Keratinocyte (primary cell): ENCODE measurements at regions not wholly inside any gene's neighbourhood (a gene's known extent, or its start where the extent isn't known, plus 50 kb on each side); places are given as distances from the start of the nearest gene placed in this dataset.
"Not testable (repeated sequence)": the region's sequence is repeated elsewhere in the genome, so short reads cannot be mapped to it uniquely, and the experiment has no call there.

Experiments used
- DNase-seq: peaks from one replicate; pipeline ENCODE4 v3.0.0-alpha.2; 2011; ENCODE audit warnings: low read depth, missing footprints, low spot score
- FAIRE-seq: peaks from 2 replicates; lab custom pipeline; 2011; peaks lifted over from hg19 to GRCh38; lab: Jason Lieb, UNC
- H2AFZ ChIP-seq: 2 replicates; pipeline ENCODE4 v1.6.0; 2012; ENCODE audit warnings: low read length, control low read depth, inconsistent platforms; ENCODE audit not compliant: control insufficient read depth
- H3K27ac ChIP-seq: 2 replicates; pipeline ENCODE4 v1.5.1; 2011; ENCODE audit warnings: low read length; ENCODE audit not compliant: control insufficient read depth, insufficient read depth
- H3K27me3 ChIP-seq: 3 replicates; pipeline ENCODE4 v1.6.0; 2011; ENCODE audit warnings: low read length; ENCODE audit not compliant: control insufficient read depth, insufficient read depth; ENCODE audit errors: extremely low read depth
- H3K36me3 ChIP-seq, 2 experiments: 2 replicates in 1 of 2; 3 replicates in 1 of 2; pipeline ENCODE4 v1.5.1; 2011; ENCODE audit warnings: low read length in 2 of 2, mild to moderate bottlenecking in 1 of 2; ENCODE audit not compliant: control insufficient read depth in 2 of 2, insufficient read depth in 2 of 2; ENCODE audit errors: extremely low read depth in 1 of 2
- H3K4me1 ChIP-seq: 3 replicates; pipeline ENCODE4 v1.5.1; 2011; ENCODE audit warnings: low read length; ENCODE audit not compliant: control insufficient read depth, insufficient read depth; ENCODE audit errors: extremely low read depth
- H3K4me2 ChIP-seq: 3 replicates; pipeline ENCODE4 v1.6.0; 2011; ENCODE audit warnings: low read depth, low read length; ENCODE audit not compliant: control insufficient read depth, insufficient read depth; ENCODE audit errors: extremely low read depth
- H3K4me3 ChIP-seq, 3 experiments: fragments of 200-600 bp in 1 of 3; sonication (generic) in 1 of 3; 2 replicates in 2 of 3; 3 replicates in 1 of 3; pipeline ENCODE4 v1.5.1; 2011 to 2016; ENCODE audit warnings: low read length in 3 of 3, mild to moderate bottlenecking in 3 of 3, control low read depth in 2 of 3, inconsistent platforms in 1 of 3, low read depth in 1 of 3, mixed read lengths in 1 of 3, mixed run types in 1 of 3, moderate library complexity in 1 of 3; ENCODE audit not compliant: control insufficient read depth in 2 of 3, insufficient read depth in 2 of 3; ENCODE audit errors: extremely low read depth in 1 of 3
- H3K79me2 ChIP-seq: 2 replicates; pipeline ENCODE4 v1.6.0; 2012; ENCODE audit warnings: low read length; ENCODE audit not compliant: control insufficient read depth, insufficient read depth
- H3K9ac ChIP-seq: 3 replicates; pipeline ENCODE4 v1.6.0; 2011; ENCODE audit warnings: low read length; ENCODE audit not compliant: control insufficient read depth, insufficient read depth; ENCODE audit errors: extremely low read depth
- H3K9me1 ChIP-seq: 3 replicates; pipeline ENCODE4 v1.6.0; 2011; ENCODE audit warnings: low read length; ENCODE audit not compliant: control insufficient read depth, insufficient read depth; ENCODE audit errors: extremely low read depth
- H3K9me3 ChIP-seq: 2 replicates; pipeline ENCODE4 v1.5.1; 2012; ENCODE audit warnings: low read depth, low read length; ENCODE audit not compliant: control insufficient read depth
- H4K20me1 ChIP-seq: 3 replicates; pipeline ENCODE4 v1.6.0; 2011; ENCODE audit warnings: low read length; ENCODE audit not compliant: control insufficient read depth, insufficient read depth; ENCODE audit errors: extremely low read depth
- EZH2 ChIP-seq: IDR thresholded peaks from one replicate; pipeline ENCODE4 v1.6.1; 2012; ENCODE audit warnings: inconsistent platforms, mild to moderate bottlenecking, low read length, moderate library complexity
- dilution Hi-C: fragments of 300-500 bp; cut with MboI; formaldehyde crosslinking; loops from one replicate; pipeline ENCODE4 v1.7.0; 2020; ENCODE audit warnings: low sequenced_read_pairs; ENCODE audit not compliant: extremely low pct_ligation_motif_present
- TF ChIP-seq, protein P1 (sequence below), 3 experiments: IDR thresholded peaks in 1 of 3; conservative IDR thresholded peaks in 1 of 3; optimal IDR thresholded peaks in 1 of 3; 2 replicates in 2 of 3; 3 replicates in 1 of 3; pipeline versions ENCODE3 to v1.5.1; 2011; ENCODE audit warnings: low read length in 3 of 3, mild to moderate bottlenecking in 3 of 3, moderate library complexity in 2 of 3, control low read depth in 1 of 3, inconsistent platforms in 1 of 3; ENCODE audit not compliant: insufficient read depth in 2 of 3; ENCODE audit errors: extremely low read depth in 1 of 3

DNA sequence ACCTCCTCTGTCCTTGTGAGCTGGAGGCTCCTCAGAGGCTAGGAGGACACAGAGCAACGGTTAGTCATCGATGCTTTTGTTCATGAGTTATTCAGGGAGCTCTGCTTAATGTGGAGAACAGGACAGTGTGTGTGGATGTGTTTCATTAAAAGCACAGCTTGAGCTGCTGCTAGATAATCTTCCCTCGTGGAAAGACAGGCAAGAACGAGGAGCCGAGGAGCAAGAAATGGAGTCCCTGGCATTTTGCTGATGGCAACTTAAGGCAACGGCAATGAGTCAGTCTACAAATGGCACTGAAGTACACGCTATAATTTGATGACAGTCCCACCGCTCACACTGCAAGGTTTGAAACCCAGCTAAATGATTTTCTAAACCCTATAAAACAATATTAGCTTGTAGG, 106.2 kb downstream of the IGLL1 start:
- FAIRE-seq: no peak
- no peak overlapping the region for H3K9ac ChIP-seq
- no peaks in the 10 kb centered on the region for H3K9me1 ChIP-seq
- H3K4me2 ChIP-seq: no peak overlapping the region
- no peaks in the 10 kb centered on the region for H3K4me1 ChIP-seq
- TF ChIP-seq, protein P1, sequence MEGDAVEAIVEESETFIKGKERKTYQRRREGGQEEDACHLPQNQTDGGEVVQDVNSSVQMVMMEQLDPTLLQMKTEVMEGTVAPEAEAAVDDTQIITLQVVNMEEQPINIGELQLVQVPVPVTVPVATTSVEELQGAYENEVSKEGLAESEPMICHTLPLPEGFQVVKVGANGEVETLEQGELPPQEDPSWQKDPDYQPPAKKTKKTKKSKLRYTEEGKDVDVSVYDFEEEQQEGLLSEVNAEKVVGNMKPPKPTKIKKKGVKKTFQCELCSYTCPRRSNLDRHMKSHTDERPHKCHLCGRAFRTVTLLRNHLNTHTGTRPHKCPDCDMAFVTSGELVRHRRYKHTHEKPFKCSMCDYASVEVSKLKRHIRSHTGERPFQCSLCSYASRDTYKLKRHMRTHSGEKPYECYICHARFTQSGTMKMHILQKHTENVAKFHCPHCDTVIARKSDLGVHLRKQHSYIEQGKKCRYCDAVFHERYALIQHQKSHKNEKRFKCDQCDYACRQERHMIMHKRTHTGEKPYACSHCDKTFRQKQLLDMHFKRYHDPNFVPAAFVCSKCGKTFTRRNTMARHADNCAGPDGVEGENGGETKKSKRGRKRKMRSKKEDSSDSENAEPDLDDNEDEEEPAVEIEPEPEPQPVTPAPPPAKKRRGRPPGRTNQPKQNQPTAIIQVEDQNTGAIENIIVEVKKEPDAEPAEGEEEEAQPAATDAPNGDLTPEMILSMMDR (optimal IDR thresholded peaks at IDR 0.05 in 1 of 3, IDR thresholded peaks at IDR 0.05 in 1 of 3, conservative IDR thresholded peaks at IDR 0.05 in 1 of 3; ENCODE audit: extremely low read depth in 1 of 3, insufficient read depth in 2 of 3, low read length in 3 of 3): no peak
- TF ChIP-seq EZH2: no peak
- no peak for DNase-seq
- no peak overlapping the region for H3K4me3 ChIP-seq
- no peak overlapping the region for H2AFZ ChIP-seq
- H3K36me3 ChIP-seq: no peaks in the 10 kb centered on the region
- no peaks in the 10 kb centered on the region for H4K20me1 ChIP-seq
- H3K27ac ChIP-seq: no peak overlapping the region
- H3K9me3 ChIP-seq: no peaks in the 10 kb centered on the region
- H3K27me3 ChIP-seq: no peaks in the 10 kb centered on the region
- dilution Hi-C loops: no loop called here
- no peaks in the 10 kb centered on the region for H3K79me2 ChIP-seq

DNA sequence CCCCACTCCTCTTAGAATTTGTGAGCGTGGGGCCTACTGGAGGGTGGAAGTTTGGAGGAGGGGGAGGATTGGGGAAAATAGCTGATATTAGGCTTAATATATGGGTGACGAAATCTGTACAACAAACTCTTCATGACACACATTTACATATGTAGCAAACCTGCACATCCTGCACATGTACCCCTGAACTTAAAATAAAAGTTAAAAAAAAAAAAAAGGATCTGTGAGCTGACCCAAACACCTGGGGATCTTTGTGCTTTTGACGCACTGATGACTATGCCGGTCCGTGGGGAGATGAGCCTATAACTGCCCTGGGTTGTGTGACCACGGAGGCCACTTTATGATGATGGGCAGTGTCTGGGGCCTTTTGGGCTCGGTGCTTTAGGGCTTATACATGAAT, 107.7 kb downstream of the IGLL1 start:
- FAIRE-seq, H3K4me1 ChIP-seq, H3K4me3 ChIP-seq, DNase-seq, H3K79me2 ChIP-seq, H3K9ac ChIP-seq, H3K27me3 ChIP-seq, H3K4me2 ChIP-seq, H3K9me3 ChIP-seq, H2AFZ ChIP-seq, H4K20me1 ChIP-seq, H3K9me1 ChIP-seq, H3K36me3 ChIP-seq, H3K27ac ChIP-seq, dilution Hi-C loops: not testable (repeated sequence)

DNA sequence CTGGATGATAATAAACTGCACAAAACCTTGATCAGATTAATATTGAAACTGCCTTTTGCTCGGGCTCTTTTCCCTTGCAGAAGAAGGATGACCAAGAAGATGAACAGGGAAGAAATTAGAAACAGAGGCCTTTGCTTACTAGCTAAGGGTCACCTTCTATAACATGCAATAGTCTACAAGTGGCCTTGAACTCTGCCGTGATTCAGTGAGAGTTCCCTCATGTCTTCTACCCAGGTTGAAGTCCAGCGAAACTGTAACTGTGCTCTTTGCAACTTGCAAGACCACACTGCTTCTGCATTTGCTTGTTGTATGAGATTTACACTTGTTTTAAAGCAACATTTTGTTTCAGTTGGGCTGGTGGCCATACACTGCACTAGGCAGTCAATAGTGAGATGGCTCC, 108.4 kb downstream of the IGLL1 start:
- Histone ChIP-seq H3K27ac (no peak overlapping the region), H3K9ac (no peak overlapping the region), H3K9me3 (no peaks in the 10 kb centered on the region), H3K36me3 (no peaks in the 10 kb centered on the region), H3K27me3 (no peaks in the 10 kb centered on the region), H3K9me1 (no peaks in the 10 kb centered on the region), H2AFZ (no peak overlapping the region), H4K20me1 (no peaks in the 10 kb centered on the region), H3K4me2 (no peak overlapping the region), H3K4me1 (no peaks in the 10 kb centered on the region), H3K79me2 (no peaks in the 10 kb centered on the region), H3K4me3 (no peak overlapping the region)
- dilution Hi-C loops: no loop called here
- DNase-seq (no peak), FAIRE-seq (no peak)
- TF ChIP-seq EZH2: no peak
- TF ChIP-seq, protein P1 (optimal IDR thresholded peaks at IDR 0.05 in 1 of 3, IDR thresholded peaks at IDR 0.05 in 1 of 3, conservative IDR thresholded peaks at IDR 0.05 in 1 of 3; ENCODE audit: extremely low read depth in 1 of 3, insufficient read depth in 2 of 3, low read length in 3 of 3): no peak
